ENCODE measurements at regions not wholly inside any gene's neighbourhood (a gene's known extent, or its start where the extent isn't known, plus 50 kb on each side); places are given as distances from the start of the nearest gene placed in this dataset.

- WGBS, result 65% methylated on average over 3 of the region's 3 CpGs
- no peak overlapping the region for H3K4me3 ChIP-seq (ENCODE audit: low read length)
- H3K27ac ChIP-seq (ENCODE audit: low read length), result no peak overlapping the region
- DNase-seq (no peak), ATAC-seq (no peak)
- H3K4me1 ChIP-seq (ENCODE audit: control insufficient read depth, insufficient read depth, low read length), result no peaks in the 10 kb centered on the region
- H3K27me3 ChIP-seq (ENCODE audit: control insufficient read depth, insufficient read depth), result no peaks in the 10 kb centered on the region
- no peaks in the 10 kb centered on the region for H3K9me3 ChIP-seq (ENCODE audit: control insufficient read depth, low read length)
- intact Hi-C loops (cut with DNase I), result no loop called here
Measured at GRCh38 chr14:26370115-26370514, 227.7 kb downstream of the NOVA1 start.

GRCh38 chr14:26363689-26364088 is 234.1 kb downstream of the NOVA1 start:
- H3K27ac ChIP-seq (ENCODE audit: low read length), result no peak overlapping the region
- H3K4me1 ChIP-seq (ENCODE audit: control insufficient read depth, insufficient read depth, low read length), result no peaks in the 10 kb centered on the region
- no peak for ATAC-seq
- no peaks in the 10 kb centered on the region for H3K27me3 ChIP-seq (ENCODE audit: control insufficient read depth, insufficient read depth)
- H3K4me3 ChIP-seq (ENCODE audit: low read length), result no peak overlapping the region
- H3K9me3 ChIP-seq (ENCODE audit: control insufficient read depth, low read length), result no peaks in the 10 kb centered on the region
- DNase-seq, result no peak
- intact Hi-C loops (cut with DNase I), result no loop called here

- 82% methylated on average over 4 of the region's 4 CpGs for WGBS
Measured at GRCh38 chr14:26344596-26344995, 253.2 kb downstream of the NOVA1 start.

GRCh38 chr14:26339381-26339780 is 258.5 kb downstream of the NOVA1 start:
- Histone ChIP-seq H3K4me3 (ENCODE audit: low read length) (no peak overlapping the region), H3K27ac (ENCODE audit: low read length) (no peak overlapping the region), H3K9me3 (ENCODE audit: control insufficient read depth, low read length) (no peaks in the 10 kb centered on the region), H3K4me1 (ENCODE audit: control insufficient read depth, insufficient read depth, low read length) (no peaks in the 10 kb centered on the region), H3K27me3 (ENCODE audit: control insufficient read depth, insufficient read depth) (no peaks in the 10 kb centered on the region)
- no peak for ATAC-seq
- no peak for DNase-seq
- intact Hi-C loops (cut with DNase I), result no loop called here
- 91% methylated on average over 2 of the region's 2 CpGs for WGBS

More at GRCh38 chr14:26344596-26344995, 253.2 kb downstream of the NOVA1 start:
- no peak overlapping the region for H3K27ac ChIP-seq (ENCODE audit: low read length)
- no peaks in the 10 kb centered on the region for H3K9me3 ChIP-seq (ENCODE audit: control insufficient read depth, low read length)
- H3K4me3 ChIP-seq (ENCODE audit: low read length), result no peak overlapping the region
- DNase-seq (no peak), ATAC-seq (no peak)
- H3K27me3 ChIP-seq (ENCODE audit: control insufficient read depth, insufficient read depth), result no peaks in the 10 kb centered on the region
- intact Hi-C loops (cut with DNase I), result no loop called here
- H3K4me1 ChIP-seq (ENCODE audit: control insufficient read depth, insufficient read depth, low read length), result no peaks in the 10 kb centered on the region

- no peak for ATAC-seq
- no peak overlapping the region for H3K27ac ChIP-seq (ENCODE audit: low read length)
- no peaks in the 10 kb centered on the region for H3K9me3 ChIP-seq (ENCODE audit: control insufficient read depth, low read length)
- DNase-seq, result no peak
- H3K27me3 ChIP-seq (ENCODE audit: control insufficient read depth, insufficient read depth), result no peaks in the 10 kb centered on the region
- H3K4me1 ChIP-seq (ENCODE audit: control insufficient read depth, insufficient read depth, low read length), result no peaks in the 10 kb centered on the region
- intact Hi-C loops (cut with DNase I), result no loop called here
- H3K4me3 ChIP-seq (ENCODE audit: low read length), result no peak overlapping the region
- 41% methylated on average over 2 of the region's 2 CpGs for WGBS
Measured at GRCh38 chr14:26338231-26338630, 259.6 kb downstream of the NOVA1 start.

GRCh38 chr14:26334288-26334687 is 263.5 kb downstream of the NOVA1 start:
- no peaks in the 10 kb centered on the region for H3K27me3 ChIP-seq (ENCODE audit: control insufficient read depth, insufficient read depth)
- intact Hi-C loops (cut with DNase I), result no loop called here
- DNase-seq, result no peak
- ATAC-seq, result no peak
- no peak overlapping the region for H3K27ac ChIP-seq (ENCODE audit: low read length)
- H3K4me3 ChIP-seq (ENCODE audit: low read length), result no peak overlapping the region
- no peaks in the 10 kb centered on the region for H3K4me1 ChIP-seq (ENCODE audit: control insufficient read depth, insufficient read depth, low read length)
- 54% methylated on average over 3 of the region's 3 CpGs for WGBS
- no peaks in the 10 kb centered on the region for H3K9me3 ChIP-seq (ENCODE audit: control insufficient read depth, low read length)

- no peak for ATAC-seq
Measured at GRCh38 chr14:26332966-26333365, 264.9 kb downstream of the NOVA1 start.

GRCh38 chr14:26330982-26331381 is 266.9 kb downstream of the NOVA1 start:
- DNase-seq (no peak), ATAC-seq (no peak)
- H3K9me3 ChIP-seq (ENCODE audit: control insufficient read depth, low read length), result no peaks in the 10 kb centered on the region
- H3K4me1 ChIP-seq (ENCODE audit: control insufficient read depth, insufficient read depth, low read length), result no peaks in the 10 kb centered on the region
- H3K27me3 ChIP-seq (ENCODE audit: control insufficient read depth, insufficient read depth), result no peaks in the 10 kb centered on the region
- WGBS, result 52% methylated on average over 1 of the region's 1 CpG
- H3K4me3 ChIP-seq (ENCODE audit: low read length), result no peak overlapping the region
- intact Hi-C loops (cut with DNase I), result no loop called here
- no peak overlapping the region for H3K27ac ChIP-seq (ENCODE audit: low read length)

More at GRCh38 chr14:26332966-26333365, 264.9 kb downstream of the NOVA1 start:
- intact Hi-C loops (cut with DNase I), result no loop called here
- Histone ChIP-seq H3K27me3 (ENCODE audit: control insufficient read depth, insufficient read depth) (no peaks in the 10 kb centered on the region), H3K4me1 (ENCODE audit: control insufficient read depth, insufficient read depth, low read length) (no peaks in the 10 kb centered on the region), H3K4me3 (ENCODE audit: low read length) (no peak overlapping the region), H3K9me3 (ENCODE audit: control insufficient read depth, low read length) (no peaks in the 10 kb centered on the region), H3K27ac (ENCODE audit: low read length) (no peak overlapping the region)
- WGBS, result 81% methylated on average over 11 of the region's 11 CpGs
- DNase-seq, result no peak

- H3K27me3 ChIP-seq (ENCODE audit: control insufficient read depth, insufficient read depth), result no peaks in the 10 kb centered on the region
- no peak overlapping the region for H3K4me3 ChIP-seq (ENCODE audit: low read length)
- no peaks in the 10 kb centered on the region for H3K9me3 ChIP-seq (ENCODE audit: control insufficient read depth, low read length)
- H3K4me1 ChIP-seq (ENCODE audit: control insufficient read depth, insufficient read depth, low read length), result no peaks in the 10 kb centered on the region
- intact Hi-C loops (cut with DNase I), result no loop called here
- DNase-seq, result no peak
- no peak for ATAC-seq
- no peak overlapping the region for H3K27ac ChIP-seq (ENCODE audit: low read length)
Measured at GRCh38 chr14:26328791-26329190, 269.0 kb downstream of the NOVA1 start.

GRCh38 chr14:26323869-26324268 is 274.0 kb downstream of the NOVA1 start:
- Histone ChIP-seq H3K27ac (ENCODE audit: low read length) (no peak overlapping the region), H3K9me3 (ENCODE audit: control insufficient read depth, low read length) (no peaks in the 10 kb centered on the region), H3K27me3 (ENCODE audit: control insufficient read depth, insufficient read depth) (no peaks in the 10 kb centered on the region), H3K4me3 (ENCODE audit: low read length) (no peak overlapping the region), H3K4me1 (ENCODE audit: control insufficient read depth, insufficient read depth, low read length) (no peaks in the 10 kb centered on the region)
- intact Hi-C loops (cut with DNase I), result no loop called here
- ATAC-seq (no peak), DNase-seq (no peak)
- WGBS, result 56% methylated on average over 5 of the region's 5 CpGs

GRCh38 chr14:26320886-26321285 is 276.9 kb downstream of the NOVA1 start:
- no peaks in the 10 kb centered on the region for H3K9me3 ChIP-seq (ENCODE audit: control insufficient read depth, low read length)
- no peaks in the 10 kb centered on the region for H3K4me1 ChIP-seq (ENCODE audit: control insufficient read depth, insufficient read depth, low read length)
- ATAC-seq, result no peak
- H3K27ac ChIP-seq (ENCODE audit: low read length), result no peak overlapping the region
- intact Hi-C loops (cut with DNase I), result no loop called here
- DNase-seq, result no peak
- no peak overlapping the region for H3K4me3 ChIP-seq (ENCODE audit: low read length)
- H3K27me3 ChIP-seq (ENCODE audit: control insufficient read depth, insufficient read depth), result no peaks in the 10 kb centered on the region
- 89% methylated on average over 2 of the region's 2 CpGs for WGBS

GRCh38 chr14:26319139-26319864 is 278.5 kb downstream of the NOVA1 start:
- no peaks in the 10 kb centered on the region for H3K4me1 ChIP-seq (ENCODE audit: control insufficient read depth, insufficient read depth, low read length)
- ATAC-seq, result no peak
- 81% methylated on average over 5 of the region's 5 CpGs for WGBS
- no peak overlapping the region for H3K4me3 ChIP-seq (ENCODE audit: low read length)
- no peak for DNase-seq
- no peaks in the 10 kb centered on the region for H3K9me3 ChIP-seq (ENCODE audit: control insufficient read depth, low read length)
- intact Hi-C loops (cut with DNase I), result no loop called here
- H3K27me3 ChIP-seq (ENCODE audit: control insufficient read depth, insufficient read depth), result no peaks in the 10 kb centered on the region
- no peak overlapping the region for H3K27ac ChIP-seq (ENCODE audit: low read length)
